ENCODE measurements at regions not wholly inside any gene's neighbourhood (a gene's known extent, or its start where the extent isn't known, plus 50 kb on each side); places are given as distances from the start of the nearest gene placed in this dataset.
"Not testable (repeated sequence)": the region's sequence is repeated elsewhere in the genome, so short reads cannot be mapped to it uniquely, and the experiment has no call there.

DNA sequence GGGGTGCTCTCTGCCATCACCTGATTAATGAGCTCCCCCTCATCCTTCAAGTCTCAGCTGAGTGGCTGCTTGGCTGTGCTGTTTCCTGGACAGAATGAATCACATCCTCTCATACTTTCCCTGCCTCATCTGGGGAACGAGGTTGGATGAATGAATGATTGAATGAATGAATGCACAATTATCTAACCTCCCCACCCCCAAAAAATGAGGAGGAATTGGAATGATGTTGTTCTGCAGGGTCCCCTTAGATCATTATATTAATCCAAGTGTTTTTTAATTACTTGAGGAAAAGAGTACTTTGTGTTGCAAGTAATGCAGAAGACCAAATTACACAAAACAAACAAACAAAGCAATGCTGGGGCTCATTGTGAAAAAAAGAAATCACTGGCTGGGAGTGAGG lies 240.2 kb downstream of the BUB3 start:
- ChIA-PET POLR2A (no interaction called here), CTCF (no interaction called here)
- TF ChIP-seq FOXA1 (IDR thresholded peaks at IDR 0.05): no peak
- TF ChIP-seq ELF4 (IDR thresholded peaks at IDR 0.05): no peak
- no peak for TF ChIP-seq L3MBTL2 (conservative IDR thresholded peaks at IDR 0.05)
- TF ChIP-seq ZNF384 (IDR thresholded peaks at IDR 0.05): no peak
- TF ChIP-seq FOXK2 (IDR thresholded peaks at IDR 0.05): no peak
- TF ChIP-seq NFRKB (IDR thresholded peaks at IDR 0.05): no peak
- TF ChIP-seq HDGF (IDR thresholded peaks at IDR 0.05; ENCODE audit: borderline replicate concordance): no peak
- TF ChIP-seq ARNT (IDR thresholded peaks at IDR 0.05): no peak
- TF ChIP-seq TARDBP (IDR thresholded peaks at IDR 0.05): no peak
- no peak for TF ChIP-seq CTBP1 (IDR thresholded peaks at IDR 0.05; ENCODE audit: borderline replicate concordance)
- TF ChIP-seq, protein P1, sequence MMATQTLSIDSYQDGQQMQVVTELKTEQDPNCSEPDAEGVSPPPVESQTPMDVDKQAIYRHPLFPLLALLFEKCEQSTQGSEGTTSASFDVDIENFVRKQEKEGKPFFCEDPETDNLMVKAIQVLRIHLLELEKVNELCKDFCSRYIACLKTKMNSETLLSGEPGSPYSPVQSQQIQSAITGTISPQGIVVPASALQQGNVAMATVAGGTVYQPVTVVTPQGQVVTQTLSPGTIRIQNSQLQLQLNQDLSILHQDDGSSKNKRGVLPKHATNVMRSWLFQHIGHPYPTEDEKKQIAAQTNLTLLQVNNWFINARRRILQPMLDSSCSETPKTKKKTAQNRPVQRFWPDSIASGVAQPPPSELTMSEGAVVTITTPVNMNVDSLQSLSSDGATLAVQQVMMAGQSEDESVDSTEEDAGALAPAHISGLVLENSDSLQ (IDR thresholded peaks at IDR 0.05): no peak
- no peak for TF ChIP-seq SP1 (IDR thresholded peaks at IDR 0.05)
- no peak for DNase-seq (ENCODE audit: extremely low spot score)

DNA sequence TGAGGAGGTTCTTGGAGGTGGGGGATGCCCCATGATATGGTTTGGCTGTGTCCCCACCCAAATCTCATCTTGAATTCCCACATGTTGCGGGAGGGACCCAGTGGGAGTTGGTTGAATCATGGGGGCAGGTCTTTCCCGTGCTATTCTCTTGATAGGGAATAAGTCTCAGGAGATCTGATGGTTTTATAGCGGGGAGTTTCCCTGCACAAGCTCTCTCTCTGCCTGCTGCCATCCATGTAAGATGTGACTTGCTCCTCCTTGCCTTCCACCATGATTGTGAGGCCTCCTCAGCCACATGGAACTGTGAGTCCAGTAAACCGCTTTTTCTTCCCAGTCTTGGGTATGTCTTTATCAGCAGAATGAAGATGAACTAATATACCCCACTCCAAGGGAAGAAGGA lies 241.0 kb downstream of the BUB3 start:
- POLR2A ChIA-PET; DNase-seq (ENCODE audit: extremely low spot score); CTCF ChIA-PET: not testable (repeated sequence)

DNA sequence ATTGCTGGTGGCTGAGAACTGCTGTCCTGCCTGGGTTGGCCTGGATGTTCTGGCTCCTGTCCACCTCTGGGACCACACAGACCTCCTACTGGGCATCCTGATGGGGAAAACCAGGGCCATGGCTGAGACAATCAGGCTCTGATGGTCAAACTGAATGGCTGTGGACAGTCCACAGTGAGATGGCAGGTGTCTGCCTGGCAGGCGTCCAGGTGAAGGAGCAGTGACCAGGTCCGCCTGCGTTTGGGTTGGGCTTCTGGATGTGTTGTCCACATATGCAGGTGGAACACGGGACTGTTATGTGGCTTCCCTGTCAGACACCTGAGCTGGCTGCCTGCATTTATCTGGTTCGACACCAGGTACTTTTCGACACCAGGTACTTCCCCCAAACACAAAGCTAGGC lies 241.7 kb downstream of the BUB3 start:
- POLR2A ChIA-PET: no interaction called here
- TF ChIP-seq HDGF (IDR thresholded peaks at IDR 0.05; ENCODE audit: borderline replicate concordance): no peak
- no peak for TF ChIP-seq SUZ12 (IDR thresholded peaks at IDR 0.05)
- no peak for TF ChIP-seq FOXM1 (IDR thresholded peaks at IDR 0.05; ENCODE audit: borderline replicate concordance)
- TF ChIP-seq ZNF384 (IDR thresholded peaks at IDR 0.05): no peak
- TF ChIP-seq, protein P1 (IDR thresholded peaks at IDR 0.05): no peak
- no peak for TF ChIP-seq L3MBTL2 (conservative IDR thresholded peaks at IDR 0.05)
- TF ChIP-seq FOXK2 (IDR thresholded peaks at IDR 0.05): no peak
- no peak for TF ChIP-seq TARDBP (IDR thresholded peaks at IDR 0.05)
- DNase-seq (ENCODE audit: extremely low spot score): no peak
- CTCF ChIA-PET: no interaction called here

GRCh38 chr10:123398180-123398591 lies 244.0 kb downstream of the BUB3 start:
- ChIA-PET CTCF (no interaction called here), POLR2A (no interaction called here)
- no peak for TF ChIP-seq BHLHE40 (IDR thresholded peaks at IDR 0.05; ENCODE audit: borderline replicate concordance)
- TF ChIP-seq SP1 (IDR thresholded peaks at IDR 0.05): no peak
- TF ChIP-seq TARDBP (IDR thresholded peaks at IDR 0.05): no peak
- no peak for TF ChIP-seq CTBP1 (IDR thresholded peaks at IDR 0.05; ENCODE audit: borderline replicate concordance)
- no peak for TF ChIP-seq NFRKB (IDR thresholded peaks at IDR 0.05)
- TF ChIP-seq FOXM1 (IDR thresholded peaks at IDR 0.05; ENCODE audit: borderline replicate concordance): no peak
- no peak for TF ChIP-seq L3MBTL2 (conservative IDR thresholded peaks at IDR 0.05)
- TF ChIP-seq, protein P1 (IDR thresholded peaks at IDR 0.05): no peak
- TF ChIP-seq FOXA1 (IDR thresholded peaks at IDR 0.05): no peak
- TF ChIP-seq LEF1 (IDR thresholded peaks at IDR 0.05; ENCODE audit: borderline replicate concordance): no peak
- no peak for TF ChIP-seq ARNT (IDR thresholded peaks at IDR 0.05)
- TF ChIP-seq HDGF (IDR thresholded peaks at IDR 0.05; ENCODE audit: borderline replicate concordance): no peak
- no peak for TF ChIP-seq ELF4 (IDR thresholded peaks at IDR 0.05)
- TF ChIP-seq ZNF384 (IDR thresholded peaks at IDR 0.05): no peak
- TF ChIP-seq FOXK2 (IDR thresholded peaks at IDR 0.05): no peak
- no peak for TF ChIP-seq SUZ12 (IDR thresholded peaks at IDR 0.05)
- no peak for DNase-seq (ENCODE audit: extremely low spot score)

GRCh38 chr10:123398756-123399155 lies 244.6 kb downstream of the BUB3 start:
- POLR2A ChIA-PET: no interaction called here
- TF ChIP-seq SUZ12 (IDR thresholded peaks at IDR 0.05): no peak
- no peak for TF ChIP-seq SP1 (IDR thresholded peaks at IDR 0.05)
- no peak for TF ChIP-seq FOXM1 (IDR thresholded peaks at IDR 0.05; ENCODE audit: borderline replicate concordance)
- TF ChIP-seq TARDBP (IDR thresholded peaks at IDR 0.05): no peak
- no peak for TF ChIP-seq FOXA1 (IDR thresholded peaks at IDR 0.05)
- TF ChIP-seq BHLHE40 (IDR thresholded peaks at IDR 0.05; ENCODE audit: borderline replicate concordance): no peak
- no peak for TF ChIP-seq CTBP1 (IDR thresholded peaks at IDR 0.05; ENCODE audit: borderline replicate concordance)
- TF ChIP-seq, protein P1 (IDR thresholded peaks at IDR 0.05): no peak
- no peak for TF ChIP-seq FOXK2 (IDR thresholded peaks at IDR 0.05)
- TF ChIP-seq ELF4 (IDR thresholded peaks at IDR 0.05): no peak
- no peak for TF ChIP-seq HDGF (IDR thresholded peaks at IDR 0.05; ENCODE audit: borderline replicate concordance)
- no peak for TF ChIP-seq ZNF384 (IDR thresholded peaks at IDR 0.05)
- no peak for TF ChIP-seq NFRKB (IDR thresholded peaks at IDR 0.05)
- TF ChIP-seq ARNT (IDR thresholded peaks at IDR 0.05): no peak
- no peak for TF ChIP-seq LEF1 (IDR thresholded peaks at IDR 0.05; ENCODE audit: borderline replicate concordance)
- no peak for TF ChIP-seq L3MBTL2 (conservative IDR thresholded peaks at IDR 0.05)
- CTCF ChIA-PET: interaction anchor here (0.5 kb wide), 1 partner anchor 579 kb away, joined by 4 read pairs; no protein-coding TSS in a partner anchor
- DNase-seq (ENCODE audit: extremely low spot score): no peak

GRCh38 chr10:123399276-123399839 lies 245.2 kb downstream of the BUB3 start:
- DNase-seq (ENCODE audit: extremely low spot score): no peak
- TF ChIP-seq SUZ12 (IDR thresholded peaks at IDR 0.05): no peak
- TF ChIP-seq FOXK2 (IDR thresholded peaks at IDR 0.05): no peak
- TF ChIP-seq CTBP1 (IDR thresholded peaks at IDR 0.05; ENCODE audit: borderline replicate concordance): no peak
- no peak for TF ChIP-seq SP1 (IDR thresholded peaks at IDR 0.05)
- TF ChIP-seq ZNF384 (IDR thresholded peaks at IDR 0.05): no peak
- ChIA-PET CTCF (interaction anchor here (0.5 kb wide), 1 partner anchor 580 kb away, joined by 4 read pairs; no protein-coding TSS in a partner anchor), POLR2A (no interaction called here)

All from HEK293T (cell line).